Osteocyte (in vitro differentiated cells): ENCODE measurements at regions not wholly inside any gene's neighbourhood (a gene's known extent, or its start where the extent isn't known, plus 50 kb on each side); places are given as distances from the start of the nearest gene placed in this dataset.

Source experiments
- DNase-seq: peaks from one replicate; pipeline ENCODE4 v3.0.0; 2021; ENCODE audit warnings: mixed read lengths; ENCODE audit not compliant: unreplicated experiment; ENCODE audit errors: extremely low spot score
- H3K27ac Mint-ChIP-seq: one replicate; pipeline ENCODE4 v1.8.0; 2021; ENCODE audit warnings: mild to moderate bottlenecking, mixed read lengths; ENCODE audit not compliant: unreplicated experiment
- H3K27me3 Mint-ChIP-seq: one replicate; pipeline ENCODE4 v1.8.0; 2021; ENCODE audit warnings: mixed read lengths; ENCODE audit not compliant: unreplicated experiment
- H3K36me3 Mint-ChIP-seq: one replicate; pipeline ENCODE4 v1.8.0; 2021; ENCODE audit warnings: mixed read lengths; ENCODE audit not compliant: unreplicated experiment
- H3K4me1 Mint-ChIP-seq: one replicate; pipeline ENCODE4 v1.8.0; 2021; ENCODE audit warnings: mixed read lengths; ENCODE audit not compliant: unreplicated experiment
- H3K4me3 Mint-ChIP-seq: one replicate; pipeline ENCODE4 v1.8.0; 2021; ENCODE audit warnings: mild to moderate bottlenecking, moderate library complexity, mixed read lengths; ENCODE audit not compliant: unreplicated experiment
- H3K9me3 Mint-ChIP-seq: one replicate; pipeline ENCODE4 v1.8.0; 2021; ENCODE audit warnings: mixed read lengths; ENCODE audit not compliant: unreplicated experiment
- TF ChIP-seq, protein P1 (sequence below): fragments of 200-600 bp; sonication (generic); IDR thresholded peaks from 2 replicates; pipeline ENCODE4 v1.5.0; 2021; ENCODE audit warnings: antibody characterized with exemption, mild to moderate bottlenecking, moderate library complexity

DNA sequence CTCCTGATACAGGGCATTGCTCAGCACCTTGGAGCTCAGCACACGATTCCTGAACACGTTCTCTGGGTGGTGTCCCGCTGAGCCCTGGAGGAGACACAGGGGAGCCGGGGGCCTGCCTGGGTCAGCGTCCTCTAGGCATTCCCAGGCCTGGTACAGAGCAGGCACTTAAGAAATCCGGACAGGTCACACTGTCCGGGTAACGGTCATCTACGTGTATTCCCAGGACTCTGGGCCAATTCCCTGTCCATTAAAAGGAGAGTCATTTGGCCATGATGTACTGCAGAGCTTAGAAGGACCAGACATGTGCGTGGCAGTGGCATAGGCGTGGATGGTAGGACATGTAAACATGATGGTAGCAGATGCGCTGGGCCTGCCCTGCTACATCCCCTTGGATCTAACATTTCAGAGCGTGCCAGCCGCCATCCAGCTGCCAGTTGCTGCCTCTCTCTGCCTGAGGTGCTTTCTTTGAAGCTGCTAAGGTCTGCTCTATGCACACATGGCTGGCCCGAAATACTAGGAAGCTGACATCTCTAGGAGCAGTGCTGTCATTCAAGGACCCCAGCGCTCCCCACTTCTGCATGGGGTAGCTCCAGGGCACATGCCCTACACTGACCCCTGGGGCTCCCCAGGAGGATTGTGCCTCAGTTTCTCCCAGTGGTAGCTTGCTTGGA is 273.1 kb upstream of the RTL1 start:
- no peak overlapping the region for H3K27ac Mint-ChIP-seq
- DNase-seq = peak; percentile 72
- H3K27me3 Mint-ChIP-seq = no peaks in the 10 kb centered on the region
- no peak overlapping the region for H3K4me3 Mint-ChIP-seq
- TF ChIP-seq, protein P1, sequence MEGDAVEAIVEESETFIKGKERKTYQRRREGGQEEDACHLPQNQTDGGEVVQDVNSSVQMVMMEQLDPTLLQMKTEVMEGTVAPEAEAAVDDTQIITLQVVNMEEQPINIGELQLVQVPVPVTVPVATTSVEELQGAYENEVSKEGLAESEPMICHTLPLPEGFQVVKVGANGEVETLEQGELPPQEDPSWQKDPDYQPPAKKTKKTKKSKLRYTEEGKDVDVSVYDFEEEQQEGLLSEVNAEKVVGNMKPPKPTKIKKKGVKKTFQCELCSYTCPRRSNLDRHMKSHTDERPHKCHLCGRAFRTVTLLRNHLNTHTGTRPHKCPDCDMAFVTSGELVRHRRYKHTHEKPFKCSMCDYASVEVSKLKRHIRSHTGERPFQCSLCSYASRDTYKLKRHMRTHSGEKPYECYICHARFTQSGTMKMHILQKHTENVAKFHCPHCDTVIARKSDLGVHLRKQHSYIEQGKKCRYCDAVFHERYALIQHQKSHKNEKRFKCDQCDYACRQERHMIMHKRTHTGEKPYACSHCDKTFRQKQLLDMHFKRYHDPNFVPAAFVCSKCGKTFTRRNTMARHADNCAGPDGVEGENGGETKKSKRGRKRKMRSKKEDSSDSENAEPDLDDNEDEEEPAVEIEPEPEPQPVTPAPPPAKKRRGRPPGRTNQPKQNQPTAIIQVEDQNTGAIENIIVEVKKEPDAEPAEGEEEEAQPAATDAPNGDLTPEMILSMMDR = no peak
- peaks cover 4% of the 10 kb centered on the region for H3K9me3 Mint-ChIP-seq
- no peaks in the 10 kb centered on the region for H3K36me3 Mint-ChIP-seq
- no peaks in the 10 kb centered on the region for H3K4me1 Mint-ChIP-seq

DNA sequence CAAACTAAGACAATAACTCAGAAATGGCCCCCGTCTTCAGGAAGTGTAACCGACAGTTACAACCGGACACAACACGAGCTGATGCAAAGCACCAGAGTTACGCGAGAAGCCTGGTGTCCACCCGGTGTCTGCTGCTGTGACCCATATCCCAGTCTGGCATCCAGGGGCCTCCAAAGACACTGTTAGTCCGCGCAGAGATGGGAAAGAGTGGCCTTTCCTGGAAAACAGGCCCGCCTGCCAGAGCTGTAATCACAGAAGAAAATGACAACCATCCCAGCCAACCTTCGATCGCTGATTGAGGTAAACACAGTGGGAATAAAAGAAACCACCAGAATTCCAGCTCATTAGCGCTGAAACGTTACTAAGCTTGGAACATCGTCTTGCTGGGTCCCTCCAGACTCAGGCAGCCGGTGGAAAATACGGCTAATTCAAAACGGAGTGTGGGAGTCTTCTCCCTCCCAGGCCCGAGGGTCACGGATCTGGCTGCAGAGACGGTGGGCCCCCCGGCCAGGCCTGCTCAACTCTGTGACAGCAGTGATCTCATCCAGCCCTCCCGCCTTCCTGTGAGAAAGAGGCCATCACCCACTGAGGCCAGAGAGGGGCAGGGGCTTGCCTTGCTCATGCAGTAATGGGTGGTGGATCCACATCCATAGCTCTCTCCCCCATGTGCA is 273.9 kb upstream of the RTL1 start:
- TF ChIP-seq, protein P1 = no peak
- no peak overlapping the region for H3K27ac Mint-ChIP-seq
- DNase-seq = peak; percentile 82
- H3K27me3 Mint-ChIP-seq = no peaks in the 10 kb centered on the region
- H3K4me1 Mint-ChIP-seq = no peaks in the 10 kb centered on the region
- H3K4me3 Mint-ChIP-seq = no peak overlapping the region
- H3K36me3 Mint-ChIP-seq = no peaks in the 10 kb centered on the region
- H3K9me3 Mint-ChIP-seq = peaks cover 4% of the 10 kb centered on the region

DNA sequence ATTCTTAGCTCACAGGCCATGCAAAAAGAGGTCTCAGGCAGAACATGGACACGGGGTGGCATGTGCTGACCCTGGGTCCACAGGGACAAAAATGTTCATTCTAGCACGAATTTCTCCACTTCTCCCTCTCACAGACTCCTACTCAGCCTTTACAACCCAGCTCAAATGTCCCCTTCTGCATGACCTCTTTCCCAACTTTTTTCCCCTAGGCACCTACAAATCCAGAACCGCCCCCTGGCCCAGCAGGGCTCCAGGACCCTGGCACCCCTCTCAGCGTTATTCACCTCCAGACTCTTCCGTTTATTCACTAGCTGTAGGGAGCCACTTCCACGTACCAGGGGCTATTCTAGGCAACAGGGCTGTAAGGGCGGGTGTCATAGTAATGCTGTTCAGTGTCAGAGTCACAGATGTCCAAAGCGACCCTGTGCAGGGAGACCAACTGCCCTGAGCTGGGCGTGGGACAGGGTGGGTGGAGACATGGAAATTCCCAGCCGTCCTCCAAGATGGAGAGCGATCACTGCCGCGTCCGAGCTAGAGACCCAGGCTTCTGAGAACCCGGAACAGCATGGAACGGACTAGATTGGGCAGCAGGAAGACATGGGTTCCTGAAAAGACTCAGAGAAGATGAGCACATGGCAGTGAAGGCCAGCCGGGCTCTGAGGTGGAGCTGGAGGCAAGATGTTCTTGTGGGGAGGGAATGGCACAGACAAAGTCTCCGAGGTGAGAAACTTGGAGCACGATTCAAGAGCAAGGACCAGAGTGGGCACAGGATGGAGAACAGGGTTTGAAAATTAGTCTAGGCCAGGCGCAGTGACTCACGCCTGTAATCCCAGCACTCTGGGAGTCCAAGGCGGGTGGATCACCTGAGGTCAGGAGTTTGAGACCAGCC is 274.9 kb upstream of the RTL1 start:
- TF ChIP-seq, protein P1 = no peak
- no peak for DNase-seq
- Mint-ChIP-seq H3K27ac (no peak overlapping the region), H3K27me3 (no peaks in the 10 kb centered on the region), H3K36me3 (no peaks in the 10 kb centered on the region), H3K9me3 (peaks cover 4% of the 10 kb centered on the region), H3K4me1 (no peaks in the 10 kb centered on the region), H3K4me3 (no peak overlapping the region)

DNA sequence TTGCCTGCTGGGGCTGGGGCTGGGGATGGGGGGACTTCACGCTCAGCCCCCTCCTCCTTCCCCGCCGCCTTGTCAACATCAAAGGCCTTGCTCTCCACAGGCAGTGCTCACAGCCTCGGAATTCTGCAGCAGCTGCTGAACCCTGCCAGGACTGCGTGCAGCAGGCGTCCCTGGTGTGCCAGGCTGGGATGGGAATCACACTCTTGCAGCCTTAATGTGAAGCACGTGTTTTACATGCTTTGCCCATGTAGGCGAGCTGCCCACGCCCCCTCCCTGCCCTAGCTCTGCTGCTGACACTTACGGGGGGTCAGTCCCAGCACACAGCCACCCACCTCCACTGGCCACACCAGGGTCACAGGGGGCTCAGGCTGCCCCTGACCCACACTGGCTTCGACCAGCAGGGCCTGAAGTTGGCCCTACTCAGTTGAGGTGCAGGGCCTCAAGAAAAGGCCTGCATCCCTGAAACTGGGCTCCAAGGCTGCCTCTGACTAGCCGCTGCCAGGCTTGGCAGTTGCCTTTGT is 276.2 kb upstream of the RTL1 start:
- TF ChIP-seq, protein P1 = no peak
- no peaks in the 10 kb centered on the region for H3K27me3 Mint-ChIP-seq
- no peaks in the 10 kb centered on the region for H3K36me3 Mint-ChIP-seq
- H3K27ac Mint-ChIP-seq = no peak overlapping the region
- peak; percentile 76 for DNase-seq
- no peaks in the 10 kb centered on the region for H3K4me1 Mint-ChIP-seq
- peaks cover 4% of the 10 kb centered on the region for H3K9me3 Mint-ChIP-seq
- no peak overlapping the region for H3K4me3 Mint-ChIP-seq
